Osteocyte (in vitro differentiated cells): ENCODE measurements at regions not wholly inside any gene's neighbourhood (a gene's known extent, or its start where the extent isn't known, plus 50 kb on each side); places are given as distances from the start of the nearest gene placed in this dataset.
"Not testable (repeated sequence)": the region's sequence is repeated elsewhere in the genome, so short reads cannot be mapped to it uniquely, and the experiment has no call there.

Source experiments
- DNase-seq: peaks from one replicate; pipeline ENCODE4 v3.0.0; 2021; ENCODE audit warnings: mixed read lengths; ENCODE audit not compliant: unreplicated experiment; ENCODE audit errors: extremely low spot score
- H3K27ac Mint-ChIP-seq: one replicate; pipeline ENCODE4 v1.8.0; 2021; ENCODE audit warnings: mild to moderate bottlenecking, mixed read lengths; ENCODE audit not compliant: unreplicated experiment
- H3K27me3 Mint-ChIP-seq: one replicate; pipeline ENCODE4 v1.8.0; 2021; ENCODE audit warnings: mixed read lengths; ENCODE audit not compliant: unreplicated experiment
- H3K36me3 Mint-ChIP-seq: one replicate; pipeline ENCODE4 v1.8.0; 2021; ENCODE audit warnings: mixed read lengths; ENCODE audit not compliant: unreplicated experiment
- H3K4me1 Mint-ChIP-seq: one replicate; pipeline ENCODE4 v1.8.0; 2021; ENCODE audit warnings: mixed read lengths; ENCODE audit not compliant: unreplicated experiment
- H3K4me3 Mint-ChIP-seq: one replicate; pipeline ENCODE4 v1.8.0; 2021; ENCODE audit warnings: mild to moderate bottlenecking, moderate library complexity, mixed read lengths; ENCODE audit not compliant: unreplicated experiment
- H3K9me3 Mint-ChIP-seq: one replicate; pipeline ENCODE4 v1.8.0; 2021; ENCODE audit warnings: mixed read lengths; ENCODE audit not compliant: unreplicated experiment
- CTCF ChIP-seq: fragments of 200-600 bp; sonication (generic); IDR thresholded peaks from 2 replicates; pipeline ENCODE4 v1.5.0; 2021; ENCODE audit warnings: antibody characterized with exemption, mild to moderate bottlenecking, moderate library complexity

GRCh38 chr7:81256991-81257390 lies 338.1 kb upstream of the SEMA3C start:
- TF ChIP-seq CTCF: peak; percentile 23
- H3K9me3 Mint-ChIP-seq: peaks cover 18% of the 10 kb centered on the region
- H3K4me3 Mint-ChIP-seq: no peak overlapping the region
- no peak overlapping the region for H3K27ac Mint-ChIP-seq
- H3K27me3 Mint-ChIP-seq: no peaks in the 10 kb centered on the region
- no peaks in the 10 kb centered on the region for H3K4me1 Mint-ChIP-seq
- H3K36me3 Mint-ChIP-seq: peaks cover 11% of the 10 kb centered on the region
- DNase-seq: no peak

GRCh38 chr7:81248420-81248819 lies 329.6 kb upstream of the SEMA3C start:
- Mint-ChIP-seq H3K4me1 (no peaks in the 10 kb centered on the region), H3K9me3 (peaks cover 10% of the 10 kb centered on the region), H3K27me3 (no peaks in the 10 kb centered on the region), H3K27ac (no peak overlapping the region), H3K36me3 (peaks cover 3% of the 10 kb centered on the region), H3K4me3 (no peak overlapping the region)
- no peak for DNase-seq
- TF ChIP-seq CTCF: no peak

- DNase-seq, H3K27me3 Mint-ChIP-seq, H3K4me3 Mint-ChIP-seq, H3K4me1 Mint-ChIP-seq, H3K36me3 Mint-ChIP-seq, H3K27ac Mint-ChIP-seq: not testable (repeated sequence)
- peaks cover 10% of the 10 kb centered on the region for H3K9me3 Mint-ChIP-seq
These were observed 328.5 kb upstream of the SEMA3C start for GRCh38 chr7:81247364-81247763.

- H3K4me3 Mint-ChIP-seq: no peak overlapping the region
These were observed 326.5 kb upstream of the SEMA3C start for GRCh38 chr7:81245353-81245752.

GRCh38 chr7:81244224-81244623 lies 325.4 kb upstream of the SEMA3C start:
- Mint-ChIP-seq H3K27me3 (no peaks in the 10 kb centered on the region), H3K4me1 (no peaks in the 10 kb centered on the region), H3K36me3 (peaks cover 4% of the 10 kb centered on the region), H3K27ac (no peak overlapping the region), H3K4me3 (no peak overlapping the region), H3K9me3 (peaks cover 10% of the 10 kb centered on the region)
- peak; percentile 27 for TF ChIP-seq CTCF
- no peak for DNase-seq

More at GRCh38 chr7:81245353-81245752, 326.5 kb upstream of the SEMA3C start:
- H3K27me3 Mint-ChIP-seq: no peaks in the 10 kb centered on the region
- TF ChIP-seq CTCF: no peak
- H3K9me3 Mint-ChIP-seq: peaks cover 10% of the 10 kb centered on the region
- H3K27ac Mint-ChIP-seq: no peak overlapping the region
- H3K36me3 Mint-ChIP-seq: peaks cover 4% of the 10 kb centered on the region
- no peak for DNase-seq
- no peaks in the 10 kb centered on the region for H3K4me1 Mint-ChIP-seq

GRCh38 chr7:81236560-81236959 lies 317.7 kb upstream of the SEMA3C start:
- H3K4me1 Mint-ChIP-seq: no peaks in the 10 kb centered on the region
- no peak for DNase-seq
- no peaks in the 10 kb centered on the region for H3K9me3 Mint-ChIP-seq
- peaks cover 2% of the 10 kb centered on the region for H3K27me3 Mint-ChIP-seq
- no peak overlapping the region for H3K27ac Mint-ChIP-seq
- H3K36me3 Mint-ChIP-seq: peaks cover 1% of the 10 kb centered on the region
- TF ChIP-seq CTCF: no peak
- H3K4me3 Mint-ChIP-seq: no peak overlapping the region
